PC-9 (cell line): ENCODE measurements at regions not wholly inside any gene's neighbourhood (a gene's known extent, or its start where the extent isn't known, plus 50 kb on each side); places are given as distances from the start of the nearest gene placed in this dataset.
A peak's percentile ranks its signal among the peaks of the same experiment; 100 is the strongest.

Experiments
- BruUV-seq: library from RNA; stranded (reverse); fragments of 400-500 nt; replicated peaks from 2 replicates; lab custom pipeline; 2021; lab: Mats Ljungman, UMichigan
- CTCF ChIA-PET: fragments of 300-600 bp; sonication (Branson Sonifier 250); formaldehyde crosslinking; loops from one replicate; lab custom pipeline; 2022; ENCODE audit warnings: antibody characterized with exemption; lab: Charles Lee
- POLR2A ChIA-PET: fragments of 300-600 bp; sonication (Branson Sonifier 250); formaldehyde crosslinking; loops from one replicate; lab custom pipeline; 2022; ENCODE audit warnings: antibody characterized with exemption; ENCODE audit not compliant: unreplicated experiment; lab: Charles Lee
- DNase-seq, 2 experiments: peaks; one replicate each; pipeline versions ENCODE4 v3.0.0 to v3.0.0-alpha.2; 2015 to 2022; ENCODE audit warnings: mixed read lengths in 1 of 2
- H2AFZ ChIP-seq: fragments of 200-600 bp; sonication (generic); 2 replicates; pipeline ENCODE4 v1.8.1; 2017; ENCODE audit warnings: antibody characterized with exemption
- H3F3A ChIP-seq: fragments of 200-600 bp; sonication (generic); 2 replicates; pipeline ENCODE4 v1.8.1; 2017; ENCODE audit warnings: antibody characterized with exemption, mild to moderate bottlenecking, low read depth; ENCODE audit not compliant: insufficient read depth
- H3K27ac ChIP-seq: fragments of 200-600 bp; sonication (generic); 2 replicates; pipeline ENCODE4 v1.6.1; 2016; ENCODE audit warnings: mixed run types
- H3K27me3 ChIP-seq: fragments of 200-600 bp; sonication (generic); 2 replicates; pipeline ENCODE4 v1.6.1; 2016; ENCODE audit warnings: low read depth, mixed run types; ENCODE audit not compliant: insufficient read depth
- H3K36me3 ChIP-seq: fragments of 200-600 bp; sonication (generic); 2 replicates; pipeline ENCODE4 v1.6.1; 2016; ENCODE audit warnings: low read depth, mixed run types
- H3K4me1 ChIP-seq: fragments of 200-600 bp; sonication (generic); replicated peaks from 2 replicates; pipeline ENCODE4 v1.6.1; 2016; ENCODE audit warnings: mixed run types; ENCODE audit not compliant: insufficient read depth
- H3K4me2 ChIP-seq: fragments of 200-600 bp; sonication (generic); 2 replicates; pipeline ENCODE4 v1.6.1; 2017; ENCODE audit warnings: mixed run types
- H3K4me3 ChIP-seq: fragments of 200-600 bp; sonication (generic); 2 replicates; pipeline ENCODE4 v1.6.1; 2016; ENCODE audit warnings: mixed run types
- H3K79me2 ChIP-seq: fragments of 200-600 bp; sonication (generic); 2 replicates; pipeline ENCODE4 v1.6.1; 2017; ENCODE audit warnings: low read depth, mixed run types
- H3K9me2 ChIP-seq: fragments of 200-600 bp; sonication (generic); 2 replicates; pipeline ENCODE4 v1.8.1; 2017; ENCODE audit warnings: mild to moderate bottlenecking; ENCODE audit not compliant: insufficient read depth
- H3K9me3 ChIP-seq: fragments of 200-600 bp; sonication (generic); 2 replicates; pipeline ENCODE4 v1.8.1; 2016; ENCODE audit warnings: low read depth; ENCODE audit not compliant: insufficient read depth
- H4K20me1 ChIP-seq: fragments of 200-600 bp; sonication (generic); 2 replicates; pipeline ENCODE4 v1.8.1; 2017; ENCODE audit not compliant: insufficient read depth
- EZH2 ChIP-seq: fragments of 200-600 bp; sonication (generic); IDR thresholded peaks from 2 replicates; pipeline ENCODE4 v1.8.0; 2017; ENCODE audit warnings: antibody characterized with exemption, low read depth
- intact Hi-C: fragments of 100-400 bp; cut with micrococcal nuclease; formaldehyde crosslinking; loops from one replicate; pipeline ENCODE4 v1.10.0; 2022; ENCODE audit not compliant: unreplicated experiment
- TF ChIP-seq, protein P1 (sequence below): fragments of 200-600 bp; sonication (generic); conservative IDR thresholded peaks from 2 replicates; pipeline ENCODE4 v1.6.1; 2017; ENCODE audit warnings: mixed run types, antibody characterized with exemption, mild to moderate bottlenecking, moderate library complexity

DNA sequence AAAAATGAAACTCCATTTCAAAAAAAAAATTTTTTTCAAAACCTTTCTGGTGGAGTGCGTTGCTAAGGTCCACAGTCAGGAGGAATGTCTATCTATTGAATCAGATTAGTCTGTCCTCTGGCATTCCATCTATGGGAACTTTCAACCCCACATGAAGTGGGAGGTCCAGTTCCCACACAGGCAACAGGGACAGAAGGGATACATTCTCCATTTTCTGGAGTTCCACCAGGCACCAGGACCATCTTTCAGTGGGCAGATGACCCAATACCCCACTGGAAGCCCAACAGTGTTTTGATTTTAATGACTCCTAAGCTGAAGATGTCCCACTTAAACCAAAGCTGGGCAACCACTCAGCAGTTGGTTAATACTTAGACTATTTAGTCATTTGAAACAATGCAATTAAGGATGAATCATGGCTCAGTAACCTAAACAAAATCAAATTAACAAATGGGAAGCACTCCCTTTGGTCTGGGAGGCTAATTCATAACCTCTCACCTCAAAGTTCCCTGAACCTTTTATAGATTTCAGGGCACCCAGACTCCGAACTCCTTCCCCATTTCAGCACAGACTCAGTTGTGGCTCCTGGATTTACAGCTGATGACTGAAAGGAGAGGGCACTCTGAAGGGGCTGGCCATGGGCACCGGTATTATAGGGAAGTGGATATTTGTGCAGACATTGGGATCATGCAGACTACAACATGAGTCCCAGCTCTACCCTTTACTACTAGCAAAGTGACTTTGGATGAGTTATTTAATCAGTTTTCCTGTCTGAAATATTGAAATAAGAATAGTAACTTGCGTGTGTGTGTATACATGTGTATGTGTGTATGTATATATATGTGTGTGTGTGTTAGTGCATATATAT is 264.3 kb upstream of the LRTM1 start:
- H3K36me3 ChIP-seq: no peaks in the 10 kb centered on the region
- H3K9me3 ChIP-seq: no peaks in the 10 kb centered on the region
- H4K20me1 ChIP-seq: no peaks in the 10 kb centered on the region
- H3K27me3 ChIP-seq: no peaks in the 10 kb centered on the region
- DNase-seq: peak; percentile 52 to 83
- intact Hi-C loops: loop anchor here (1.0 to 10.0 kb wide), 3 partner anchors 138 to 293 kb away; partner anchors contain the start of gene WNT5A
- H3K4me3 ChIP-seq: no peak overlapping the region
- H3F3A ChIP-seq: peaks cover 13% of the 10 kb centered on the region; the same call in 1 of the 2 replicates
- no TSS peak for BruUV-seq
- peaks cover 18% of the 10 kb centered on the region for H3K4me1 ChIP-seq
- H3K27ac ChIP-seq: peak overlapping the region; percentile 93
- H3K4me2 ChIP-seq: peak overlapping the region; percentile 54
- TF ChIP-seq, protein P1, sequence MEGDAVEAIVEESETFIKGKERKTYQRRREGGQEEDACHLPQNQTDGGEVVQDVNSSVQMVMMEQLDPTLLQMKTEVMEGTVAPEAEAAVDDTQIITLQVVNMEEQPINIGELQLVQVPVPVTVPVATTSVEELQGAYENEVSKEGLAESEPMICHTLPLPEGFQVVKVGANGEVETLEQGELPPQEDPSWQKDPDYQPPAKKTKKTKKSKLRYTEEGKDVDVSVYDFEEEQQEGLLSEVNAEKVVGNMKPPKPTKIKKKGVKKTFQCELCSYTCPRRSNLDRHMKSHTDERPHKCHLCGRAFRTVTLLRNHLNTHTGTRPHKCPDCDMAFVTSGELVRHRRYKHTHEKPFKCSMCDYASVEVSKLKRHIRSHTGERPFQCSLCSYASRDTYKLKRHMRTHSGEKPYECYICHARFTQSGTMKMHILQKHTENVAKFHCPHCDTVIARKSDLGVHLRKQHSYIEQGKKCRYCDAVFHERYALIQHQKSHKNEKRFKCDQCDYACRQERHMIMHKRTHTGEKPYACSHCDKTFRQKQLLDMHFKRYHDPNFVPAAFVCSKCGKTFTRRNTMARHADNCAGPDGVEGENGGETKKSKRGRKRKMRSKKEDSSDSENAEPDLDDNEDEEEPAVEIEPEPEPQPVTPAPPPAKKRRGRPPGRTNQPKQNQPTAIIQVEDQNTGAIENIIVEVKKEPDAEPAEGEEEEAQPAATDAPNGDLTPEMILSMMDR: no peak
- no peak for TF ChIP-seq EZH2
- CTCF ChIA-PET: interaction anchor here (0.5 to 0.6 kb wide), 2 partner anchors 261 to 530 kb away, joined by 3 read pairs; no protein-coding TSS in a partner anchor
- H2AFZ ChIP-seq: peak overlapping the region; percentile 41
- no peaks in the 10 kb centered on the region for H3K9me2 ChIP-seq
- POLR2A ChIA-PET: no interaction called here
- no peaks in the 10 kb centered on the region for H3K79me2 ChIP-seq

DNA sequence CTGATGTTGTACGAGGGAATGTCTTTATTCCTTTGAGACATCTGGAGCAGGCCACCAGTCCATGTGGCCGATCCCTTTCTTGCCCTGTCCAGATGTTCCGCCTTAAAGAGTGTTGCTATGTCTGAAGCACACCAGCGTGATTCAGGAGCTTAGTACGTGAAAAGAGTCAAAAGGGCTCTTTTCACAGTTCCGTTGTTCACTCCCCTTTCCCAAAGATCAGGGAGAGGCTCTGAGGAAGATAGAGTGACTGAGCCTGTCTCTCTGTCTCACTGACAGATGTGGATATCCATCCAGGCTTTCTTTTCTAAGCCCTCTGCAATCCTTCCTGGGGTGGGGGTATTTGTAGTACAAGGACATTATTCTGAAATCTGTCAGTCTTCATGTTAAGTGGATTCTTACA is 262.5 kb upstream of the LRTM1 start:
- ChIA-PET CTCF (no interaction called here), POLR2A (no interaction called here)
- no peaks in the 10 kb centered on the region for H3K9me3 ChIP-seq
- no peaks in the 10 kb centered on the region for H4K20me1 ChIP-seq
- H3K4me2 ChIP-seq: no peak overlapping the region
- H2AFZ ChIP-seq: no peak overlapping the region
- H3K79me2 ChIP-seq: no peaks in the 10 kb centered on the region
- peaks cover 13% of the 10 kb centered on the region; the same call in 1 of the 2 replicates for H3F3A ChIP-seq
- TF ChIP-seq EZH2: no peak
- TF ChIP-seq, protein P1: no peak
- intact Hi-C loops: loop anchor here (10.0 kb wide), 1 partner anchor 294 kb away; the partner anchor contains the start of gene WNT5A
- DNase-seq: no peak
- H3K9me2 ChIP-seq: no peaks in the 10 kb centered on the region
- no peak overlapping the region for H3K27ac ChIP-seq
- no peaks in the 10 kb centered on the region for H3K36me3 ChIP-seq
- H3K4me3 ChIP-seq: no peak overlapping the region
- H3K27me3 ChIP-seq: no peaks in the 10 kb centered on the region
- peaks cover 18% of the 10 kb centered on the region for H3K4me1 ChIP-seq
- BruUV-seq: no TSS peak

DNA sequence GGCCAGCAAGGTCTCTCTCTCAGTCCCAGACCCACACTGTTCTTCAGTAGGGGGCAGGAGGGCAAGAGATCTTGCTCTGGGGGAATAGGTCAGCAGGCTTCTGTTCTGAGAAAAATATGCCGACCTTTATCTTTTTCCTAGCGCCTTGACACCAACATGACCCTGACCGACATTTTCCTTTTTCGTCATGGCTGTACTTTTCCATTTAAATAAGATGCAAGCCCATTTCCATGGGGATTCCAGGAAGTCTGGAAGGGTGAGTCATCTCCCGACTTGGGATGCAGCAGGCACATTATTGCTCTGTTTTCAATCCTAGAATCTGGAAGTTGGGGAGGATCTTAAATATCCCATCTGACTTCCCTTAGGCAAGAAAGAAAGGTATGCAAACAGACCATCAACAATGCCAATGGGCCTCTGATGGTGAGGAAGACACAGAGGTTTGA is 261.5 kb upstream of the LRTM1 start:
- H3K4me1 ChIP-seq: peaks cover 18% of the 10 kb centered on the region
- no TSS peak for BruUV-seq
- no peak overlapping the region for H3K27ac ChIP-seq
- TF ChIP-seq EZH2: no peak
- H3K9me2 ChIP-seq: no peaks in the 10 kb centered on the region
- no peaks in the 10 kb centered on the region for H3K36me3 ChIP-seq
- ChIA-PET CTCF (no interaction called here), POLR2A (no interaction called here)
- no peak overlapping the region for H3K4me3 ChIP-seq
- no peaks in the 10 kb centered on the region for H3K9me3 ChIP-seq
- no peak overlapping the region for H3K4me2 ChIP-seq
- no peaks in the 10 kb centered on the region for H3K27me3 ChIP-seq
- H4K20me1 ChIP-seq: no peaks in the 10 kb centered on the region
- peaks cover 13% of the 10 kb centered on the region; the same call in 1 of the 2 replicates for H3F3A ChIP-seq
- H2AFZ ChIP-seq: no peak overlapping the region
- no peak for DNase-seq
- intact Hi-C loops: no loop called here
- no peaks in the 10 kb centered on the region for H3K79me2 ChIP-seq
